Liver (tissue), 7 donors: ENCODE measurements at regions not wholly inside any gene's neighbourhood (a gene's known extent, or its start where the extent isn't known, plus 50 kb on each side); places are given as distances from the start of the nearest gene placed in this dataset.

Experiments used
- DNase-seq: peaks from one replicate; pipeline ENCODE4 v3.0.0-alpha.2; 2017; ENCODE audit warnings: low spot score
- H3K27ac ChIP-seq, 2 donors: one replicate each; pipeline ENCODE4 v1.7.0; 2013; ENCODE audit warnings: inconsistent platforms in 2 of 2, low read length in 2 of 2, control low read depth in 1 of 2, low read depth in 1 of 2, mild to moderate bottlenecking in 1 of 2
- H3K27me3 ChIP-seq, 4 donors: one replicate each; pipeline versions ENCODE4 v1.6.1 to v1.7.0; 2013; ENCODE audit warnings: low read length in 3 of 4, inconsistent platforms in 1 of 4, mild to moderate bottlenecking in 1 of 4, moderate library complexity in 1 of 4; ENCODE audit not compliant: control insufficient read depth in 4 of 4, insufficient read depth in 4 of 4
- H3K36me3 ChIP-seq, 4 donors: one replicate each; pipeline versions ENCODE4 v1.6.1 to v1.7.0; 2013; ENCODE audit warnings: low read length in 3 of 4, mild to moderate bottlenecking in 3 of 4, low read depth in 1 of 4, moderate library complexity in 1 of 4; ENCODE audit not compliant: control insufficient read depth in 4 of 4, insufficient read depth in 3 of 4
- H3K4me1 ChIP-seq, 4 donors: one replicate each; pipeline versions ENCODE4 v1.6.1 to v1.7.0; 2013; ENCODE audit warnings: low read length in 3 of 4, mild to moderate bottlenecking in 3 of 4, moderate library complexity in 1 of 4; ENCODE audit not compliant: control insufficient read depth in 4 of 4, insufficient read depth in 4 of 4
- H3K4me3 ChIP-seq, 3 donors: one replicate each; pipeline versions ENCODE4 v1.6.1 to v1.7.0; 2013; ENCODE audit warnings: low read length in 3 of 3, control low read depth in 1 of 3, low read depth in 1 of 3, mild to moderate bottlenecking in 1 of 3
- H3K9ac ChIP-seq, 2 donors: one replicate each; pipeline ENCODE4 v1.7.0; 2013; ENCODE audit warnings: low read length in 2 of 2, mild to moderate bottlenecking in 2 of 2, moderate library complexity in 2 of 2, control low read depth in 1 of 2, low read depth in 1 of 2
- H3K9me3 ChIP-seq, 4 donors: one replicate each; pipeline versions ENCODE4 v1.6.1 to v1.7.0; 2013; ENCODE audit warnings: low read length in 3 of 4; ENCODE audit not compliant: control insufficient read depth in 4 of 4
- EGR1 ChIP-seq, 2 donors: IDR thresholded peaks; 2 replicates each; pipeline ENCODE4 v1.6.1; 2016 to 2018; ENCODE audit warnings: antibody characterized with exemption in 2 of 2, low read depth in 2 of 2
- FOXA1 ChIP-seq: IDR thresholded peaks from 2 replicates; pipeline ENCODE4 v1.6.1; 2016; ENCODE audit warnings: antibody characterized with exemption
- FOXA2 ChIP-seq: IDR thresholded peaks from 2 replicates; pipeline ENCODE4 v1.6.1; 2016; ENCODE audit warnings: antibody characterized with exemption
- GABPA ChIP-seq, 2 donors: IDR thresholded peaks in 1 of 2; conservative IDR thresholded peaks in 1 of 2; 2 replicates each; pipeline ENCODE4 v1.6.1; 2016; ENCODE audit warnings: antibody characterized with exemption in 2 of 2, mild to moderate bottlenecking in 1 of 2, moderate library complexity in 1 of 2
- HNF4A ChIP-seq, 2 donors: conservative IDR thresholded peaks; 2 replicates each; pipeline ENCODE4 v1.6.1; 2016; ENCODE audit warnings: antibody characterized with exemption in 2 of 2, mild to moderate bottlenecking in 2 of 2
- HNF4G ChIP-seq: IDR thresholded peaks from 2 replicates; pipeline ENCODE4 v1.6.1; 2016; ENCODE audit warnings: antibody characterized with exemption
- JUND ChIP-seq, 2 donors: IDR thresholded peaks; 2 replicates each; pipeline ENCODE4 v1.6.1; 2016; ENCODE audit warnings: antibody characterized with exemption in 2 of 2
- MAX ChIP-seq: IDR thresholded peaks from 2 replicates; pipeline ENCODE4 v1.6.1; 2016; ENCODE audit warnings: antibody characterized with exemption
- RAD21 ChIP-seq, 2 donors: IDR thresholded peaks; 2 replicates each; pipeline ENCODE4 v1.6.1; 2016; ENCODE audit warnings: antibody characterized with exemption in 2 of 2, mild to moderate bottlenecking in 2 of 2
- RXRA ChIP-seq, 2 donors: IDR thresholded peaks; 2 replicates each; pipeline ENCODE4 v1.6.1; 2017 to 2018; ENCODE audit warnings: antibody characterized with exemption in 2 of 2, mild to moderate bottlenecking in 1 of 2
- SP1 ChIP-seq: IDR thresholded peaks from 2 replicates; pipeline ENCODE4 v1.6.1; 2018; ENCODE audit warnings: antibody characterized with exemption, mild to moderate bottlenecking
- TAF1 ChIP-seq: conservative IDR thresholded peaks from 2 replicates; pipeline ENCODE4 v1.6.1; 2016; ENCODE audit warnings: antibody characterized with exemption, mild to moderate bottlenecking
- WGBS: extraction: QIAGEN DNeasy Blood & Tissue Kit; methylation state at CpG from one replicate; pipeline ENCODE4 v1.1.7; 2013; 5-methylcytosine and 5-hydroxymethylcytosine counted together
- TF ChIP-seq, protein P1 (sequence below): IDR thresholded peaks from 2 replicates; pipeline ENCODE4 v1.6.1; 2016; ENCODE audit warnings: antibody characterized with exemption
- TF ChIP-seq, protein P2 (sequence below): IDR thresholded peaks from 2 replicates; pipeline ENCODE4 v1.6.1; 2016; ENCODE audit warnings: antibody characterized with exemption
- TF ChIP-seq, protein P3 (sequence below): IDR thresholded peaks from 2 replicates; pipeline ENCODE4 v1.6.1; 2016; ENCODE audit warnings: antibody characterized with exemption, mild to moderate bottlenecking
- donor health status: healthy.
- donor health status: healthy.
- donor health status: healthy.
- donor health status: healthy.

GRCh38 chr4:174586651-174587050 is 64.4 kb upstream of the HPGD start:
- no peak for DNase-seq
- no peaks in the 10 kb centered on the region for H3K4me1 ChIP-seq
- H3K27me3 ChIP-seq = no peaks in the 10 kb centered on the region
- no peak for TF ChIP-seq HNF4G
- no peak for TF ChIP-seq SP1
- no peak for TF ChIP-seq RAD21 (IDR thresholded peaks at IDR 0.05)
- TF ChIP-seq GABPA (IDR thresholded peaks at IDR 0.05 in 1 of 2, conservative IDR thresholded peaks at IDR 0.05 in 1 of 2) = no peak
- no peak for TF ChIP-seq MAX
- H3K9me3 ChIP-seq = no peaks in the 10 kb centered on the region
- no peak overlapping the region for H3K4me3 ChIP-seq
- no peak overlapping the region for H3K9ac ChIP-seq
- H3K36me3 ChIP-seq = no peaks in the 10 kb centered on the region
- WGBS = 94% methylated on average over 21 of the region's 21 CpGs
- no peak overlapping the region for H3K27ac ChIP-seq

DNA sequence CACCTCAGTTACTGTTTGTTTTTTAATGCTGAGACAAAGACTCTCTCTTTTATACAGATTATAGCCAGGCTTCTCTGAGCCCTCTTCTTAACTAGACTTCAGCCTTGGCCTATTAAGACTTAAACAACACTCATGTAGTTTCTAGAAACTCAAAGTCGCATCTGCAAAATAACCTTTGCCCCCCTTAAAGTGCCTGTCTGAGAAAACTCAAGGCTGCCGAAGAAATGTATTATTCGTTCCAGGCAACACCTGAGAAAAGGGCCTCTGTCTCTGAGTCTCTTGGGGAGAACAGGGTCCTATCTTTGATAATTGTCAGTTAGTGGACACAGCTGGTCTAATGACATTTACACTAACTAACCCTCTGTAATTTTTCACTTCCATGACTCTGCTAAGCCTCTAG is 60.8 kb upstream of the HPGD start:
- Histone ChIP-seq H3K9me3 (no peaks in the 10 kb centered on the region), H3K36me3 (no peaks in the 10 kb centered on the region), H3K27me3 (no peaks in the 10 kb centered on the region), H3K27ac (no peak overlapping the region), H3K4me1 (no peaks in the 10 kb centered on the region), H3K4me3 (no peak overlapping the region), H3K9ac (no peak overlapping the region)
- no peak for DNase-seq
- WGBS = 89% methylated on average over 3 of the region's 3 CpGs
- TF ChIP-seq, protein P1, sequence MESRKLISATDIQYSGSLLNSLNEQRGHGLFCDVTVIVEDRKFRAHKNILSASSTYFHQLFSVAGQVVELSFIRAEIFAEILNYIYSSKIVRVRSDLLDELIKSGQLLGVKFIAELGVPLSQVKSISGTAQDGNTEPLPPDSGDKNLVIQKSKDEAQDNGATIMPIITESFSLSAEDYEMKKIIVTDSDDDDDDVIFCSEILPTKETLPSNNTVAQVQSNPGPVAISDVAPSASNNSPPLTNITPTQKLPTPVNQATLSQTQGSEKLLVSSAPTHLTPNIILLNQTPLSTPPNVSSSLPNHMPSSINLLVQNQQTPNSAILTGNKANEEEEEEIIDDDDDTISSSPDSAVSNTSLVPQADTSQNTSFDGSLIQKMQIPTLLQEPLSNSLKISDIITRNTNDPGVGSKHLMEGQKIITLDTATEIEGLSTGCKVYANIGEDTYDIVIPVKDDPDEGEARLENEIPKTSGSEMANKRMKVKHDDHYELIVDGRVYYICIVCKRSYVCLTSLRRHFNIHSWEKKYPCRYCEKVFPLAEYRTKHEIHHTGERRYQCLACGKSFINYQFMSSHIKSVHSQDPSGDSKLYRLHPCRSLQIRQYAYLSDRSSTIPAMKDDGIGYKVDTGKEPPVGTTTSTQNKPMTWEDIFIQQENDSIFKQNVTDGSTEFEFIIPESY = no peak
- TF ChIP-seq RXRA (IDR thresholded peaks at IDR 0.05) = no peak

GRCh38 chr4:174582463-174582862 is 60.2 kb upstream of the HPGD start:
- Histone ChIP-seq H3K36me3 (no peaks in the 10 kb centered on the region), H3K27ac (no peak overlapping the region), H3K9me3 (no peaks in the 10 kb centered on the region), H3K27me3 (no peaks in the 10 kb centered on the region), H3K4me3 (no peak overlapping the region), H3K4me1 (no peaks in the 10 kb centered on the region), H3K9ac (no peak overlapping the region)
- WGBS = 83% methylated on average over 5 of the region's 5 CpGs
- TF ChIP-seq RAD21 (IDR thresholded peaks at IDR 0.05) (no peak), HNF4G (no peak), SP1 (no peak), FOXA2 (no peak), TAF1 (no peak), FOXA1 (no peak), GABPA (IDR thresholded peaks at IDR 0.05 in 1 of 2, conservative IDR thresholded peaks at IDR 0.05 in 1 of 2) (no peak), HNF4A (conservative IDR thresholded peaks at IDR 0.05) (no peak), RXRA (IDR thresholded peaks at IDR 0.05) (no peak), EGR1 (IDR thresholded peaks at IDR 0.05; ENCODE audit: low read depth in 2 of 2) (no peak), JUND (IDR thresholded peaks at IDR 0.05) (no peak)
- TF ChIP-seq, protein P2, sequence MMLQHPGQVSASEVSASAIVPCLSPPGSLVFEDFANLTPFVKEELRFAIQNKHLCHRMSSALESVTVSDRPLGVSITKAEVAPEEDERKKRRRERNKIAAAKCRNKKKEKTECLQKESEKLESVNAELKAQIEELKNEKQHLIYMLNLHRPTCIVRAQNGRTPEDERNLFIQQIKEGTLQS = no peak
- TF ChIP-seq, protein P3, sequence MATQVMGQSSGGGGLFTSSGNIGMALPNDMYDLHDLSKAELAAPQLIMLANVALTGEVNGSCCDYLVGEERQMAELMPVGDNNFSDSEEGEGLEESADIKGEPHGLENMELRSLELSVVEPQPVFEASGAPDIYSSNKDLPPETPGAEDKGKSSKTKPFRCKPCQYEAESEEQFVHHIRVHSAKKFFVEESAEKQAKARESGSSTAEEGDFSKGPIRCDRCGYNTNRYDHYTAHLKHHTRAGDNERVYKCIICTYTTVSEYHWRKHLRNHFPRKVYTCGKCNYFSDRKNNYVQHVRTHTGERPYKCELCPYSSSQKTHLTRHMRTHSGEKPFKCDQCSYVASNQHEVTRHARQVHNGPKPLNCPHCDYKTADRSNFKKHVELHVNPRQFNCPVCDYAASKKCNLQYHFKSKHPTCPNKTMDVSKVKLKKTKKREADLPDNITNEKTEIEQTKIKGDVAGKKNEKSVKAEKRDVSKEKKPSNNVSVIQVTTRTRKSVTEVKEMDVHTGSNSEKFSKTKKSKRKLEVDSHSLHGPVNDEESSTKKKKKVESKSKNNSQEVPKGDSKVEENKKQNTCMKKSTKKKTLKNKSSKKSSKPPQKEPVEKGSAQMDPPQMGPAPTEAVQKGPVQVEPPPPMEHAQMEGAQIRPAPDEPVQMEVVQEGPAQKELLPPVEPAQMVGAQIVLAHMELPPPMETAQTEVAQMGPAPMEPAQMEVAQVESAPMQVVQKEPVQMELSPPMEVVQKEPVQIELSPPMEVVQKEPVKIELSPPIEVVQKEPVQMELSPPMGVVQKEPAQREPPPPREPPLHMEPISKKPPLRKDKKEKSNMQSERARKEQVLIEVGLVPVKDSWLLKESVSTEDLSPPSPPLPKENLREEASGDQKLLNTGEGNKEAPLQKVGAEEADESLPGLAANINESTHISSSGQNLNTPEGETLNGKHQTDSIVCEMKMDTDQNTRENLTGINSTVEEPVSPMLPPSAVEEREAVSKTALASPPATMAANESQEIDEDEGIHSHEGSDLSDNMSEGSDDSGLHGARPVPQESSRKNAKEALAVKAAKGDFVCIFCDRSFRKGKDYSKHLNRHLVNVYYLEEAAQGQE = no peak
- no peak for DNase-seq
